PFSK-1 (cell line): ENCODE measurements at regions not wholly inside any gene's neighbourhood (a gene's known extent, or its start where the extent isn't known, plus 50 kb on each side); places are given as distances from the start of the nearest gene placed in this dataset.

ENCODE experiments used
- FOXP2 ChIP-seq: optimal IDR thresholded peaks from 2 replicates; pipeline ENCODE3; 2011; ENCODE audit warnings: borderline replicate concordance, control low read depth, inconsistent platforms; ENCODE audit not compliant: insufficient read depth; ENCODE audit errors: extremely low read length, extremely low read depth
- POLR2AphosphoS5 ChIP-seq: IDR thresholded peaks from 2 replicates; pipeline ENCODE4 v1.6.1; 2012; ENCODE audit warnings: low read depth, mild to moderate bottlenecking, control low read depth, low read length, moderate library complexity
- REST ChIP-seq, 2 experiments: IDR thresholded peaks; 2 replicates each; pipeline versions ENCODE4 v1.6.1 to v1.8.0; 2011 to 2012; ENCODE audit warnings: low read depth in 2 of 2, low read length in 2 of 2, control low read depth in 1 of 2, inconsistent platforms in 1 of 2, mild to moderate bottlenecking in 1 of 2, moderate library complexity in 1 of 2; ENCODE audit not compliant: insufficient read depth in 1 of 2
- SIN3A ChIP-seq: IDR thresholded peaks from 2 replicates; pipeline ENCODE4 v1.6.1; 2012; ENCODE audit warnings: mild to moderate bottlenecking, low read length, moderate library complexity, borderline replicate concordance; ENCODE audit not compliant: insufficient read depth
- TAF1 ChIP-seq: IDR thresholded peaks from 2 replicates; pipeline ENCODE4 v1.6.1; 2012; ENCODE audit warnings: low read length, control low read depth, borderline replicate concordance; ENCODE audit not compliant: insufficient read depth

GRCh38 chr5:63768221-63768620 is 194.0 kb downstream of the HTR1A start:
- TF ChIP-seq TAF1 (no peak), REST (IDR thresholded peaks at IDR 0.05; ENCODE audit: insufficient read depth in 1 of 2, low read depth in 2 of 2, low read length in 2 of 2) (no peak), POLR2AphosphoS5 (no peak), SIN3A (no peak), FOXP2 (no peak)
